CD4-positive, alpha-beta T cell treated with Interleukin-12 subunit alpha and Interleukin-12 subunit beta, for 1 hour (primary cell): ENCODE measurements at regions not wholly inside any gene's neighbourhood (a gene's known extent, or its start where the extent isn't known, plus 50 kb on each side); places are given as distances from the start of the nearest gene placed in this dataset.

Experiments used
- DNase-seq: peaks from one replicate; pipeline ENCODE4 v3.0.0-alpha.2; 2020

- DNase-seq = no peak
These were observed 50.5 kb upstream of the CD99 start for GRCh38 chrX:2640436-2641150.

DNA sequence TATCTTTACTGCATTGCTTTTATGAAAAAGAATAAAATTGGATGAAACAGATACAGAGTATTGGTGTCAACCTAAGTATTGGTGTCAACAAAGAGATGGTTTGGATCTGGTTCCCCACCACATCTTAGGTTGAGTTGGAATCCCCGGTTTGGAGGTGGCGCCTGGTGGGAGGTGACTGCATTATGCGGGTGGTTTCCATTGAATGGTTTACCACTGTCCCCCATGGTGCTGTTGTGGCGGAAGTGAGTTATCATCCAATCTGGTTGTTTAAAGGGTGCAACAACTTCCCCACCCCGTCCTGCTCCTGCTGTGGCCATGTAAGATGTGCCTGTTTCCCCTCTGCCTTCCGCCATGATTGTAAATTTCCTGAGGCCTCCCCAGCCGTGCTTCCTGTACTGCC lies 52.8 kb upstream of the CD99 start:
- peak; percentile 26 for DNase-seq

- no peak for DNase-seq
These were observed 55.8 kb upstream of the CD99 start for GRCh38 chrX:2635342-2635741.

DNA sequence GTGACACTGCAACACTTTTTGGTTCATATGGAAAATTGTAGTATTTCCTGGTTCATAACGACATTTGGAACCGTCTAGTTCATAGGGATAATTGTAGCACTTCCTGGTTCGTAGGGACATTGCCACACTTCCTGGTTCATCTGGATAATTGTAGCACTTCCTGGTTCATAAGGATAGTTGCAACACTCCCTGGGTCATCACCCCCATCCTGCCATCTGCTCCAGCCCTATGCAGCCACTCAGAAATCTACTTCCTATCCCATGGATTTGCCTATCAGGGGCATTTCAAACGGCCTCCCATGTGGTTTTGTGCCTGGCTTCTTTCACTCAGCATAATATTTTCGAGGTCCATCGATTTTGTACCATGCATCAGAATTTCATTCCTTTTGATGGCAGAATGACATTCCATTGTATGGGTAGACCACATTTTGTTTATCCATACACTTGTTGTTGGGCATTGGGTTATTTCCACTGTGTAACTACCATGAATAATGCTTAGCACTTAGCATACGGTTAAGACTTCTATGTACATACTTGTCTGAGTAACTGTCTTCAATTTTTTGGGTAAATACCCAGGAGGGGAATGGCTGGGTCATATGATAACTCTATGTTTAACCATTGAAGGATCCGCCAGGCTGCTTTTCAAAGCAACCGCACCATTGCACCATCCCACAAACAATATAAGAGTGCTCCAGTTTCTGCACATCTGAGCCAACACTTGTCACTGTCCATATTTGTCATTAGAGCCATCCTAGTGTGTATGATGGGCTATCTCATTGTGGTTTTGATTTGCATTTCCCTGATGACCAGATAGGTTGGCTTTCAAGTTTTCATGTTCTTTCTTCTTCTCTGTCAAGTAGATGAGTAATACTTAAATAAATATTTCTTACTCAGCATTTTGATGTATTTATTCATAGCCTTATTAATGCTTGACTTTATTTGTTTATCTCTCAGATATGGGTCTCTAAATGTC lies 58.3 kb upstream of the CD99 start:
- DNase-seq = peak; percentile 42

DNA sequence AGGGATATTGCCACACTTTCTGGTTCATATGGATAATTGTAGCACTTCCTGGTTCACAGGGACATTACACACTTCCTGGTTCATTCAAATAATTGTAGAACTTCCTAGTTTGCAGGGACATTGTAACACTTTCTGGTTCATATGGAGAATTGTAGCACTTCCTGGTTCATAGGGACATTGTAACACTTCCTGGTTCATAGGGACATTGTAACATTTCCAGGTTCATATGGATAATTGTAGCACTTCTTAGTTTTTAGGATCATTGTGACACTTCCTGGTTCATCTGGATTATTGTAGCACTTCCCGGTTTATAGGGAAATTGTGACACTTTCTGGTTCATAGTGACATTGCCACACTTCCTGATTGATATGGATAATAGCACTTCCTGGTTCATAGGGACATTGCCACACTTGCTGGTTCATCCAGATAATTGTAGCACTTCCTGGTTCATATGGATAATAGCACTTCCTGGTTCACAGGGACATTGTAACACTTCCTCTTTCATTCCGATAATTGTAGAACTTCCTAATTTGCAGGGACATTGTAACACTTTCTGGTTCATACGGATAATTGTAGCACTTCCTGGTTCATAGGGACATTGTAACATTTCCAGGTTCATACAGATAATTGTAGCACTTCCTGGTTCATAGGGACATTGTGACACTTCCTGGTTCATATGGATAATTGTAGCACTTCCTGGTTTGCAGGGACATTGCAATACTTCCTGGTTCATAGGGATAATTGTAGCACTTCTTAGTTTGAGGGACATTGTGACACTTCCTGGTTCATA lies 59.2 kb upstream of the CD99 start:
- peak; percentile 24 for DNase-seq

DNA sequence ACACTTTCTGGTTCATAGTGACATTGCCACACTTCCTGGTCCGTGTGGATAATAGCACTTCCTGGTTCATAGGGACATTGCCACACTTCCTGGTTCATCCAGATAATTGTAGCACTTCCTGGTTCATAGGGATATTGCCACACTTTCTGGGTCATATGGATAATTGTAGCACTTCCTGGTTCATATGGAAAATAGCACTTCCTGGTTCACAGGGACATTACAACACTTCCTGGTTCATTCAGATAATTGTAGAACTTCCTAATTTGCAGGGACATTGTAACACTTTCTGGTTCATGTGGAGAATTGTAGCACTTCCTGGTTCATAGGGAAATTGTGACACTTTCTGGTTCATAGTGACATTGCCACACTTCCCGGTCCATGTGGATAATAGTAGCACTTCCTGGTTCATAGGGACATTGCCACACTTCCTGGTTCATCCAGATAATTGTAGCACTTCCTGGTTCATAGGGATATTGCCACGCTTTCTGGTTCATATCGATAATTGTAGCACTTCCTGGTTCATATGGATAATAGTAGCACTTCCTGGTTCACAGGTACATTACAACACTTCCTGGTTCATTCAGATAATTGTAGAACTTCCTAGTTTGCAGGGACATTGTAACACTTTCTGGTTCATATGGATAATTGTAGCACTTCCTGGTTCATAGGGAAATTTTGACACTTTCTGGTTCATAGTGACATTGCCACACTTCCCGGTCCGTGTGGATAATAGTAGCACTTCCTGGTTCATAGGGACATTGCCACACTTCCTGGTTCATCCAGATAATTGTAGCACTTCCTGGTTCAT lies 60.0 kb upstream of the CD99 start:
- DNase-seq = peak; percentile 77

DNA sequence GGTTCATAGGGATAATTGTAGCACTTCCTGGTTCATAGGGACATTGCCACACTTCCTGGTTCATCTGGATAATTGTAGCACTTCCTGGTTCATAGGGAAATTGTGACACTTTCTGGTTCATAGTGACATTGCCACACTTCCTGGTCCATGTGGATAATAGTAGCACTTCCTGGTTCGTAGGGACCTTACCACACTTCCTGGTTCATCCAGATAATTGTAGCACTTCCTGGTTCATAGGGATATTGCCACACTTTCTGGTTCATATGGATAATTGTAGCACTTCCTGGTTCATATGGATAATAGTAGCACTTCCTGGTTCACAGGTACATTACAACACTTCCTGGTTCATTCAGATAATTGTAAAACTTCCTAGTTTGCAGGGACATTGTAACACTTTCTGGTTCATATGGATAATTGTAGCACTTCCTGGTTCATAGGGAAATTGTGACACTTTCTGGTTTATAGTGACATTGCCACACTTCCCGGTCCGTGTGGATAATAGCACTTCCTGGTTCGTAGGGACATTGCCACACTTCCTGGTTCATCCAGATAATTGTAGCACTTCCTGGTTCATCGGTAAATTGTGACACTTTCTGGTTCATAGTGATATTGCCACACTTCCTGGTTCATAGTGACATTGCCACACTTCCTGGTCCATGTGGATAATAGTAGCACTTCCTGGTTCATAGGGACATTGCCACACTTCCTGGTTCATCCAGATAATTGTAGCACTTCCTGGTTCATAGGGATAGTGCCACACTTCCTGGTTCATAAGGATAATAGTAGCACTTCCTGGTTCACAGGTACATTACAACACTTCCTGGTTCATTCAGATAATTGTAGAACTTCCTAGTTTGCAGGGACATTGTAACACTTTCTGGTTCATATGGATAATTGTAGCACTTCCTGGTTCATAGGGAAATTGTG lies 60.8 kb upstream of the CD99 start:
- DNase-seq = peak; percentile 85

DNA sequence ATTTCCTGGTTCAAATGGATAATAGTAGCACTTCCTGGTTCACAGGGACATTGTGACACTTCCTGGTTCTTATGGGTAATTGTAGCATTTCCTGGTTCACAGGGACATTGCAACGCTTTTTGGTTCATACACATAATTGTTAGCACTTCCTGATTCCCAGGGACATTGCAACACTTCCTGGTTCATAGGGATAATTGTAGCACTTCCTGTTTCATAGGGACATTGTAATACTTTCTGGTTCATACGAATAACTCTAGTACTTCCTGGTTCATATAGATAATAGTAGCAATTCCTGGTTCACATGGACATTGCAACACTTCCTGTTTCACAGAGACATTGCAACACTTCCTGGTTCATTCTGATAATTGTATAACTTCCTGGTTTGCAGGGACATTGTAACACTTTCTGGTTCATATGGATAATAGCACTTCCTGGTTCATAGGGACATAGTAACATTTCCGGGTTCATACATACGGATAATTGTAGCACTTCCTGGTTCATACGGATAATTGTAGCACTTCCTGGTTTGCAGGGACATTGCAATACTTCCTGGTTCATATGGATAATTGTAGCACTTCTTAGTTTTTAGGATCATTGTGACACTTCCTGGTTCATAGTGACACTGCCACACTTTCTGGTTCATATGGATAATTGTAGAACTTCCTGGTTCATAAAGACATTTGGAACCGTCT lies 61.6 kb upstream of the CD99 start:
- peak; percentile 75 for DNase-seq

GRCh38 chrX:2628751-2629315 lies 62.3 kb upstream of the CD99 start:
- DNase-seq = peak; percentile 58

DNA sequence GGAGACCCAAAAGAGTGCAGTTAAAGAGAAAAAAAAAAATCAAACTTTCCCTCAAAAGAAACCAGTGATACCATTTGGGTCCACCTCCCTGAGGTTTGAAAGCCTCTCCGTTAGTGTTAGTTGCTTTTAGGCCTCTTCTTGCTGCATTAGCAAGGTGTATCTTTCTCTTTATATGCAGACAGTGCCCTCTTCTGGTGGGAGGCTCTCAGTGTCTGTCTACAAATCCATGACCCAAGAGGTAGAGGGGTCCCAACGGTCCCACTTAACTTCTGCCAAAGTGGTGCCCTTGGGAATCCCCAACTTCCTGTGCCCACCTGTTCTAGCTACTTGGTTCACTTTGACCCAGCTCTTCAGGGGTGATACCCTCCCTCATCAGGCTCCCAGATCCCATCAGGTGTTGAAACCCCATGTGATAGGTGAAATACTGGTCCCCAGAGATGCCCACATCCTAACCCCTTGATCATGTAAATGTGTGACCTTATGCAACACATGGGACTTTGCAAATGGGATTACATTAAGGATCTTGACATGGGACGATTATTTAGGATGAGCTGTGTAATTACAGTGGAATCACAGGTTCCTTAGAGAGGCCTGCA lies 63.7 kb upstream of the CD99 start:
- DNase-seq = peak; percentile 56

GRCh38 chrX:2626750-2627149 lies 64.3 kb upstream of the CD99 start:
- DNase-seq = no peak

GRCh38 chrX:2620576-2620975 lies 70.5 kb upstream of the CD99 start:
- no peak for DNase-seq

DNA sequence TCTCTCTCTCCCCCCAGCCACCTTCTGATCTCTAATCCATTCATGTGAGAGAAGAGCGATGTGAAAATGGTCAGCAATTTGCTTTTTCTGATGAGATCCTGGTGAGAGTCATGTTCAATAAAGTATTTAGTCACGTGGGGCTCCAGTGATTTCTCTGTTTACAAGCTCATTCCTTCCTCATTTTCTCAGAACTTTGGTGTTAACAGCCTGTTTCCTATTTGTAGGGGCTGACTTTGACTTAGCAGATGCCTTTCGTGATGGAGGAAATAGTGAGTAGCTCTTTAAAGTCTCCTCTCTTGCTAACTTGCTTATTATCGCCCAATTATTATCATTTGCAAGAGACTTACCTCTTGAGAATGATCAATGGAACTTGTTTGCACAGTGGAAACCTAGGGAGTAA lies 72.6 kb upstream of the CD99 start:
- no peak for DNase-seq

GRCh38 chrX:2614911-2615310 lies 76.2 kb upstream of the CD99 start:
- DNase-seq = no peak

DNA sequence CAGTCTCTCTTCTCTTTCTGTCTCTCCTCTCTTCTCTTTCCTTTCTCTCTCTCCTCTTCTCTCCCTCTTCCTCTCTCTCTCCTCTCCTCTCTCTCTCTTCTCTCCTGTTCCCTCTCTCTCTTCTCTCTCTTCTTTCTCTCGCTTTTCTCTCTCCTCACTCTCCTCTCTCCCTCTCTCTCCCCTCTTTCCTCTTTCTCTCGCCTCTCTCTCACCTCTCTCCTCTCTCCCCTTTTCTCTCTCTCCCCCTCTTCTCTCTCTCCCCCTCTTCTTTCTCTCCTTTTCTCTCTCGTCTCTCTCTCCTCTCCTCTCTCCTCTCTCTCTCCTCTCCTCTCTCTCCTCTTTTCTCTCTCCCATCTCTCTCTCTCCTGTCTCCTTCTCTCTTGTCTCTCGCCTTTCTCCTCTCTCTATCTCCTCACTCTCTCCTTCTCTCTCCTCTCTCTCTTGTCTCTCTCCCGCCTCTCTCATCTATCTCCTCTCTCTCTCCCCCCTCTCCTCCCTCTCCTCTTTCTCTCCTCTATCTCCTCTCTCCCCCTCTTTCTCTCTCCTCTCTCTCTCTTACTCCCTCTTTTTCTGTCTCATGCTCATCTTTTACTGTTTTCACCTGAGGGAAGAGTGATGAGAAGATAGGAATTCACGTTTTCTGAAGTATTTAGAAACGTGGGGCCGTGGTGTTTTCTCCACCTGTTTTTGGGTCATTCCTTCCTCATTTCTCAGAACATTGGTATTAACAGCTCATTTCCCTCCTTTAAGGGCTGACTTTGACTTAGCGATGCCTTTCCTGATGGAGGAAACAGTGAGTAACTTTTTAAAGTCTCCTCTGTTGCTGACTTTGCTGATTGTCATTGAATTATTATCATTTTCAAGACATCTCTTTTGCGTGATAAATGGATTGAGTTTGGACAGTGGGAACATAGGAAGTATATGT lies 80.6 kb upstream of the CD99 start:
- DNase-seq = no peak

DNA sequence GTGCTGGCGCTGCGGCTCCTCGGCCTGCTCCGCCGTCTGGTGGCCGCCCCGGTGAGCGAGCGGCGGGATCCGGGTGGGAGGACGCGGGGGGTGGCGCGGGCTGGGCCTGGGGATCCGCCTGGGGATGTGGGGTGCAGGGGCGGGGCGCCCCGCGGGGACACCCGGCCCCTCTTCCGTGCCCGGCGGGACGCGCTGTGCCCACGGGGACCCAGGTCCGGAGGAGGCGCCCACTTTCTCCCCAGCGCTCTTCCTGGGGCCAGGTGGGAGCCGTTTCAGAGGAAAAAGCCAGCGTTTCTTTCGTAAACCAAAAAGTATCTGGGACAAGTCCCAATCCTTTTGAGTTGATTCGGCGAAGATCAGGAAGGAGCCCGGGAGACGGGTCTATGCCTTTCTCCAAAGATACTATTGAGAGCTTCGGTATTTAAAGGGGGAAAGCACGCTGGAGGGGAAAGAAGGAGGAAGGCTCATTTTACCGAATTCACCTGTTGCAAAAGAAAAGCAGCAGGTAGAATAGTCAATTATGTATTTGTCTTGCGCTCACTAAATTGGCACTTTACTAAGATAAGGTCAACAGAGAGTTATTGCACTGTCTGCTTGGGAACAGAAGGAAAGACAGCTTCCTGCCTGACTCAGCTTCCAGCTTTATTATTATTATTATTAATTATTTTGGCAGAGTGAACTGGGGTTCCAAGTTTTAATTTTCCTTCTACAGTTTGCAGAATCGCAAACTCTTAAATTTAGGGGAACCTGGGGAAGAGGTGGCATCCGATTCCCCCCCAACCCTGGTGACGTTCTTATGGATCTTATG lies 81.5 kb upstream of the CD99 start:
- no peak for DNase-seq

GRCh38 chrX:2608638-2609430 lies 82.3 kb upstream of the CD99 start:
- peak; percentile 88 for DNase-seq
